ENCODE measurements at regions not wholly inside any gene's neighbourhood (a gene's known extent, or its start where the extent isn't known, plus 50 kb on each side); places are given as distances from the start of the nearest gene placed in this dataset.

DNA sequence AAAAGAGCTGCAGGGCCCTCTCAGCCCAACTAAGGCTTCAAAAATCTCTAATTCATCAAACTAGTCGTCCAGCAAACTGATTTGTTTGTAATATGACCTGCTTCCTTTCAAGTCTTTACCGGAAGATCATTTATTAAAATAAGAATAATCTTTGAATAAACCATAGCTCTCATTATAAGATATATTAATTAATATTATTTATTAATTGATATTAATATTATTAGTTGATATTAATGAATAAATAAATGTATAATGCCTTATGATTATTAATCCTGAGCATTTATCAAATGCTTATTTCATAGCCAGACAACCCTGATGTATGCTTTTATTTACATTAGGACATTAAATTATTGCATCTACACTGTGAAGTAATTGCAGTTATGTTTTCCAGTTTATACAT lies 550.7 kb upstream of the ALCAM start:
- DNase-seq, result no peak

GRCh38 chr3:104816716-104817115 lies 550.0 kb upstream of the ALCAM start:
- no peak for DNase-seq

DNA sequence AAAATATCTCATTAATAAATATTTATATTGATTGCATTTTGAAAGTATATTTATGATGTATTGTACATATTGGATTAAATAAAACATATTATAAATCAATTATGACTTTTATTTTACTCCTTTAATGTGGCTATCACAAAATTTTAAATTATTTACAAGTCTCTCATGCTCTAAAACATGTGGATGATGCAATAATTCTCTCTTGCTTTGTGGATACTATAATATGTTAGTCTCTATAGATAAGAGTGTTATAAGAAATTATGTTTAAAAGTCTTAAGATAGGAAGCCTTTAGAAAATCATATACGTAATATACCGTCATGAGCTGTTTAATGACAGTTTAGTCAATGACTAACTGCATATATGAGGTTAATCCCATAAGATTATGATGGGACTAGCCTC lies 547.4 kb upstream of the ALCAM start:
- DNase-seq, result no peak

DNA sequence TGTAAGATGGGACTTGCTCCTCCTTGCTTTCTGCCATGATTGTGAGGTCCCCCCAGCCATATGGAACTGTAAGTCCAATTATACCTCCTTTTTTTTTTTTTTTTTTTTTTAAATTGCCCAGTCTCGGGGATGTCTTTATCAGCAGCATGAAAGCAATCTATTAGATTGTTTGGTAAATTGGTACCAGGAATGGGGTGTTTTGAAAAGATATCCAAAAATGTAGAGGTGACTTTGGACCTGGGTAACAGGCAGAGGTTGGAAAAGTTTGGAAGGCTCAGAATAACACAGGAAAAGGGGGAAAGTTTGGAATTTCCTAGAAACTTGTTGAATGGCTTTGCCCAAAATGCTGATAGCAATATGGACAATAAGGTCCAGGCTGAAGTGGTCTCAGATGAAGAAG lies 545.8 kb upstream of the ALCAM start:
- DNase-seq, result no peak

DNA sequence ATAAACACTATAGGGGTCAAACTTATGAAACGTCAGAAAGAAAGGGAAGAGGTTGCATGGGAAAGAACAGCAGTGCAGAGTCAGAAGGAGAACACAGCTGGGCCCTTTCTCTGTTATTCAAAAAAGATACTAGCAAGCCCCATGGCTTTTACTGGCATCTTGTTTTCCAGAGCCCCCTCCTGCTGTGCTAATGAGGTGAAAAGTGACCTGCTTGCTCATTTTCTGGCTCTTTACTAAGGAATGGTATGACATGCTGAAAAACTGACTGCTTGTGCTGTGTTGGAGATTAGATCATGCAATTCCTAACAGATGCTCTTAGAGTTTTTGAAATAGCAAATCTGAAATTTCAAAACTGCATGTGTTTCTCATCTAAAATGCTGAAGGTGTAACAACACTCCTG lies 541.6 kb upstream of the ALCAM start:
- no peak for DNase-seq

DNA sequence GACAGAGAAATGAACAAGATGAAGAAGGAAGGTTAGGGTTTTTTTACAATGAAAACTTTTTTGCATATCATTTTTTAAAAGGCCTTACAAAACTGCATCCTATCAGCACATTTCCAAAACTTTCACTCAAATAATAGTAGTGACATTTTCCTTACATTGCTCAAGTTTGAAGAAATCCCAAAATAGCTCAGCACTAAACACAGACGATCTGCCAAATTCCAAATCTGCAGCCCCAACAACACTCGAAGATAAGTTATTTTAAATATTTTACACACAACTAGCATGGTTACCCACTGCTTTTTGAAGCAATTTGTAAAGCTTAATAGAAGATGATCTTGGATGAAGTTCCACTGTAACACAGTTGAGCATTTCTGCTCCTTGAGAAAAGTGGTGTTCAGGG lies 535.6 kb upstream of the ALCAM start:
- no peak for DNase-seq

GRCh38 chr3:104832530-104832929 lies 534.2 kb upstream of the ALCAM start:
- DNase-seq, result no peak

- DNase-seq, result no peak
Observed at GRCh38 chr3:104835376-104835775, 531.3 kb upstream of the ALCAM start.

DNA sequence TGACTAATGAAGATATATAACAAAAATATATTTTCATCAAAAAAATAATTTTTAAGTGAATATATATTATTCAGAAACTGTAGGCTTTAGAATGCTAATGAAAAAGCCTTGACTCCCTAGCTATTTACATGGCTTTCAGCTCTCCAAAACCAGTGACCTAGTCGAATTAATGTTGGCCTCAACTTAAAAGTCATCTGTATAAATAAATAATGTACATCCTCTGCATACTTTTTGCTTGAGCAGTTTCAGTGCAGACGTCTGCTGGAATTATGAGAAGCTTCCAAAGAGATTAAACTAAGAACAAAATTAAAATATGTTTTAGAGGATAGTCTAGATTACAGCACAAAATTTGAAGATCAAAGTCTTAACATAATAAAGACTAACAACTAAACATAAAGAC lies 520.4 kb upstream of the ALCAM start:
- no peak for DNase-seq

DNA sequence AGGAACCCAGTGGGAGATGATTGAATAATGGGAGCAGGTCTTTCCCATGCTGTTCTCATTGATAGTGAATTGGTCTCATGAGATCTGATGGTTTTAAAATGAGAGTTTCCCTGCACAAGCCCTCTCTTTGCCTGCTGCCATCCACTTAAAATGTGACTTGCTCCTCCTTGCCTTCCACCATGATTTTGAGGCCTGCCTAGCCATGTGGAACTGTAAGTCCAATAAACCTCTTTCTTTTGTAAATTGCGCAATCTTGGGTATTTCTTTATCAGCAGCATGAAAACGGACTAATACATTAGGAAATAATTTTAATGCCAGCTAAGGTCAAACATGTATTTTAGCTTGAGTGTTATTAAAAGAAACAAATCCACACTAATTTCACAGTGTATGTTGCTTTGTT lies 517.6 kb upstream of the ALCAM start:
- no peak for DNase-seq

DNA sequence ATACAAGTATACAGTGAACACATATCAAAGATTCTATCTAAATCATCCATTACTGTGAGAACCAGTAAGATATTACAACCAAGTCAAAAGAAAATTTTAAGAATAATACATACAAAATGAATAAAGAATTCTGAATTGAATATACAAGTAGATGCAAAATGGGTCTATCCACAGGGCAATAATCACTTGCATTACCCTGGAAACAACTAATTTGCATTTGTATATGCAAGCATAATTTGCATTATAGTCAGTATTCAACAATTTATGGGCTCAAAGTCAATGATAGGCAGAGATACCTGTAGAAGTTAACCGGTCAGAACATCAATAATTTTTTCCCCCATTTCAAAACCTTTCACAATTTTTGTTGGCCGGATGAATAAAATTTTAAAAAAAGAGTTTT lies 512.2 kb upstream of the ALCAM start:
- DNase-seq, result no peak

- DNase-seq, result no peak
Observed at GRCh38 chr3:104855702-104856101, 511.0 kb upstream of the ALCAM start.

DNA sequence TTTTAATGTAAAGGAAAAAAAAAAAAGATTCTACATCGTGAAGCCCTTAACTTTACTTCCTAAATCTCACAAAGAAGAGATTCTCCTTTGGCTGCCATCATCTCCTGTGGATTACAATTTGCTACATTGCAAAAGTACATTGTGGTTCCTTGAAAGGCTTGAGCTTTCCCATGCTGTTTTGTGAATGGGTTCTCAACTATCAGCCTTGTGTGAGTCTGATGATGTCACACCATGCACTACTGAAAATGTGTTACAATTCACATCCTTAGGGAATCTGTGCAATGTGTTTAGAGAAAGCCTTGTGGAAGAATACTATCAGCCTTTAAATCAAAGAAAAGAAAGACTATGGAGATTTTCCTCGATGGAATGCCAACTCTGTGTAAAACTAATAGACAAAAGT lies 510.0 kb upstream of the ALCAM start:
- no peak for DNase-seq

- DNase-seq, result no peak
Observed at GRCh38 chr3:104868291-104868690, 498.4 kb upstream of the ALCAM start.

DNA sequence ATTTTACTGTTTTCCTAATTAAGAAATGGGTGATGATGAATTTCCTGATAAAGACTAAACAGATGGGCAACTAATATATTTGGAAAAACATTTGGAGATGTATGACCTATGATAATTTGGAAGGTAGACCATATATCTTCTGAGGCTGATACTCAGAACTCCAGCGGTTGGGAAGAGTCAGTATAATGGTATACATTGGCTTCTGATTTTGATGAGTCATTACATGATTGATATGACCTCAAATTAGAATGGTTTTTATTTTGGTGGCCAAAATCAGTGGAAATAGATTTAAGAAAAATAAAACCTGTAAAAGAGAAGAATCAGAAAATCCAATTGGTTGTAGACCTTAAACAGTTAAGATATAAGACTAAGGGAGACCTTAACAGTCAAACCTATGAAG lies 496.4 kb upstream of the ALCAM start:
- DNase-seq, result no peak

- DNase-seq, result no peak
Observed at GRCh38 chr3:104873331-104873730, 493.4 kb upstream of the ALCAM start.

DNA sequence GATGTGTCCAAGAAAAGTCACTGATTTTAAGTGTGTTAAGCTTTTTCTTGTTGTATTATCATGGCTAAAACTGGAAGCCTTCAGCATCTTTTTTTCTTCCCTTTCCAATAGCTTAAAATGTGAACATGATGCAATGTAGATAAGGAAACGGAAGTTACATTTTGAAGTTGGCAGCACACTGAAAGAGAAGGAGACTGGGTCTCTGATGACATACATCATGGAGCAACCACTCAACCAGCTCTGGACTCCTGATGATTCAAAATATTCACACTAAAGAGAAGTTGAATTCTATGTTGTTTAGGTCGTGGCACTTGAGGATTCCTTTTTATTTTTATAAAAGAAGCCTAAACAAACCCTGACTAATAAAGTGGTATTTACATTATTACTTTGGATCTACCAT lies 488.3 kb upstream of the ALCAM start:
- DNase-seq, result no peak

DNA sequence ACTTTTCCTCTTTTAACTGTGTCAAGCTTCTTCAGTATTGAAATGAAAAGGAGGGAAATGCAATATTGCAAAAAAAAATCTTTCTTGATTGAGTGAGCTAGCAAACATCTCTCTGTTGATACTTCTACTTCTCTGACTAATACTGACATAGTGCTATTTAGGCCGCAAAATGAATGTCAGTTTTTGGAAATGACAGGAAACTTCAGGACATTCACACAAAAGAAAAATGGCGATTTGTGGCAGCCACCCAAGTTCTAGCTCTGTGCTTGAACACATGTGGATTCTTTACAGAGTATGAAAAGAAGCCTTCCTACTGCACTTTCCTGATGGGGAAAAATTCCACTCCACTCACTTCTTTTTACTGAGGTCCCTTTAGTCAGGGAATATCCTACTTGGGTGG lies 486.8 kb upstream of the ALCAM start:
- no peak for DNase-seq

DNA sequence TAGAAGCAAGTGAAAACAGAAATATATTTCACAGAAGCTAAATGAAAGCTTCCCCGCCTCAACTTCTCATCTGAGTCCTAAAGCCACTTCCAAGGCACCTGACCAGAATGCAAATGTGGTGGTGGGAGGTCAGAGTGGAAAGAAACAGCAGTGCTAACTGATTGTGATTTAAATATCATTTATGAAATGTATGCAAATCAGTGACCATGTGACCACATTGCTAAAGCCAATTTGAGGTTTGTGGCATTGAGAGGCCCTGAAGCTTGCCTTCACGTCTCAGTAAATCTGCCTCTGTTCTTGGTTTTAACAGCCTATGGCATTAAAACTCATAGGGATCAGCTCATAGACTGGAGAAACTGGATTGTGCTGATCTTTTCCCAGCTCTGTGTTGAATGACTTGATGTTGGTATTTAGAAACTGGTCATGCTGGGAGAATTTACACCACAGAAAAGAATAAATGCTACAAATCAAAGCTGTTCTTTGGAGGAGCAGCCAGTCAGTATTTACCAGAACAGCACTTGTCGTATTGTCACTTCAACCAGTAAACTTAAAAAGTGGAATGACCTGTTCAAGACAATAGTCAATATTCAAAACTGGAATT lies 481.4 kb upstream of the ALCAM start:
- no peak for DNase-seq

DNA sequence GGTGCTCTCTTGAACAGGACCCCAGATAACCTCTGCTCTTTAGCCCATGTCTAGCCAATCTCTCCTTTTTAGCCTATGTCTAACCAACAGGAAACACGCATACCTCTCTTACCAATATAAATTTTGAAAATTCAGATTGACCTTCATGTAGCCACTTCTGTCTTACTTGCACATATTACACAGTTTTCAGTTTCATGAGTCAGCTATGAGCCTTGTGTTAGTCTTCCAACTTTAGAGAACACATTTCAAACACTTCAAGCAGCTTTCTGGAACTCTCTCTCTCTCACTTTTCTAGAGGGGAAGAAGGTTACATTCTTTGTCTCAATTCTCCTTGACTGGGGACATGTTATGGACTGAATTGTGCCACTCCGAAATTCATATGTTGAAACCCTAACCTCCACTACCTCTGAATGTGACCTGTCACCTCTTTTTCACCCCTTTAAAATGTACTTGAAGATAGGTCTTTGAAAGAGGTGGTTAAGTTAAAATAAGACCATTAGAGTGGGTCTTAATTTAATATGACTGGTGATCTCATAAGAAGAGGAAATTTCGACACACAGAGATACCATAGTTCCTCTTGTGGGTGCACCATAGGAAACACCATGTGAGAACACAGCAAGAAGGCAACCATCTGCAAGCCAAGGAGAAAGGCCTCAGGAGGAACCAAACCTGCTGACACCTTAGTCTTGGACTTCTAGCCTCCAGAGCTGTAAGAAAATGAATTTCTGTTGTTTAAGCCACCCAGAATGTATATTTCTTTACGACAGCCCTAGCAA lies 480.3 kb upstream of the ALCAM start:
- no peak for DNase-seq

GRCh38 chr3:104887069-104887468 lies 479.6 kb upstream of the ALCAM start:
- DNase-seq, result no peak

DNA sequence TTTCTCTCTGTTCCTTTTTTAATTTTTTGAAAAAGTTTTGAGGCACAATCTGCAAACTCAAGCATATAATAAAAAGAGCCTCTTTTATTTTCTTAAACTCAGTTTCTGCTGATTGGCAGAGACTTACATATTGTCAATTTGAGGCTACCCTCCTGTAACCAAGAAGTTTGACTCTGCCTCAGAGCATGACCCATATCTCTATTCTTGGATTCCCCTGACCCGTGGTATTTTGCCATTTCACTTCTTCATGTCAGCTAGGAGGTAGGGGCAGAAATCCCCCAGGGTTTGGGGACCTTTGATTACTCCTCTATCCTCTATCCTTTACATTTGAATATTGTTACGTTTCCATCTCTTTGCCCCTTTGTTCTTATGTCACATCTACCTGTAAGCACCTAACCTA lies 479.1 kb upstream of the ALCAM start:
- no peak for DNase-seq

- no peak for DNase-seq
Observed at GRCh38 chr3:104892044-104892443, 474.7 kb upstream of the ALCAM start.

- DNase-seq, result no peak
Observed at GRCh38 chr3:104896624-104897023, 470.1 kb upstream of the ALCAM start.

DNA sequence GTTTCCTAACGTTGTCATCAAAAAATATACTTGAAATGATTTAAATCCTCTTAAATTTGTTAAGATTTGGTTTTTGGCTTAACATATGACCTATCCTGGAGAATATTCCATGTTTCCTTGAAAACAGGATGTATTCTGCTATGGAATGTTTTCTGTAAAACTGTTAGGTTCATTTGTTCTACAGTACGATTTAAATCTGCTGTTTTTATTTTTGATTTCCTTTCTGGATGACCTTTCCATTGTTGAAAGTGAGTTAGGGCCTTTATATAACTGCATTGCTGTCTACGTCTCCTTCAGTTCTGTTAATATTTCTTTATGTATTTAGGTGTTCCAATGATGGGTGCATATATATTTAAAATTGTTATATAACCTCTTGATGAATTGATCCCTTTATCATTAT lies 465.3 kb upstream of the ALCAM start:
- no peak for DNase-seq

Data from activated gamma-delta T cell (primary cell).